H9 (cell line): ENCODE measurements at regions not wholly inside any gene's neighbourhood (a gene's known extent, or its start where the extent isn't known, plus 50 kb on each side); places are given as distances from the start of the nearest gene placed in this dataset.

Experiments used
- DNase-seq: peaks from one replicate; pipeline ENCODE4 v3.0.0-alpha.2; 2017
- H2AFZ ChIP-seq: one replicate; pipeline ENCODE4 v1.6.1; 2013; ENCODE audit warnings: mild to moderate bottlenecking, low read length, control low read depth, moderate library complexity
- H2AK5ac ChIP-seq: 2 replicates; pipeline ENCODE4 v1.6.1; 2013; ENCODE audit warnings: low read length, control low read depth, mixed read lengths; ENCODE audit not compliant: insufficient read length
- H2BK120ac ChIP-seq: one replicate; pipeline ENCODE4 v1.6.1; 2013; ENCODE audit warnings: low read depth, mild to moderate bottlenecking, low read length, control low read depth, inconsistent platforms; ENCODE audit not compliant: poor library complexity, severe bottlenecking
- H2BK12ac ChIP-seq: 2 replicates; pipeline ENCODE4 v1.6.1; 2013; ENCODE audit warnings: low read length, control low read depth, mixed read lengths, low read depth; ENCODE audit not compliant: insufficient read length
- H2BK15ac ChIP-seq: 2 replicates; pipeline ENCODE4 v1.6.1; 2013; ENCODE audit warnings: low read depth, low read length, control low read depth
- H2BK20ac ChIP-seq: one replicate; pipeline ENCODE4 v1.6.1; 2013; ENCODE audit warnings: low read depth, mild to moderate bottlenecking, low read length, control low read depth, inconsistent platforms; ENCODE audit not compliant: poor library complexity, severe bottlenecking
- H2BK5ac ChIP-seq: 2 replicates; pipeline ENCODE4 v1.6.1; 2013; ENCODE audit warnings: low read length, control low read depth, mixed read lengths; ENCODE audit not compliant: insufficient read length
- H3K14ac ChIP-seq: 2 replicates; pipeline ENCODE4 v1.6.1; 2013; ENCODE audit warnings: low read length, control low read depth; ENCODE audit not compliant: insufficient read depth
- H3K18ac ChIP-seq: 2 replicates; pipeline ENCODE4 v1.6.1; 2013; ENCODE audit warnings: low read depth, mild to moderate bottlenecking, mixed read lengths, low read length, control low read depth; ENCODE audit not compliant: insufficient read length
- H3K23ac ChIP-seq: 2 replicates; pipeline ENCODE4 v1.6.1; 2013; ENCODE audit warnings: low read length, control low read depth, mixed read lengths, low read depth; ENCODE audit not compliant: insufficient read length
- H3K23me2 ChIP-seq: 2 replicates; pipeline ENCODE4 v1.6.1; 2013; ENCODE audit warnings: low read depth, mild to moderate bottlenecking, mixed read lengths, low read length, control low read depth; ENCODE audit not compliant: insufficient read length, poor library complexity, severe bottlenecking
- H3K27ac ChIP-seq: 2 replicates; pipeline ENCODE4 v1.5.1; 2013; ENCODE audit warnings: low read length, control low read depth, mixed read lengths, low read depth; ENCODE audit not compliant: insufficient read length
- H3K27me3 ChIP-seq: 2 replicates; pipeline ENCODE4 v1.6.1; 2013; ENCODE audit warnings: low read length, control low read depth, inconsistent platforms; ENCODE audit not compliant: insufficient read depth
- H3K4ac ChIP-seq: 2 replicates; pipeline ENCODE4 v1.6.1; 2013; ENCODE audit warnings: low read depth, mild to moderate bottlenecking, control low read depth, inconsistent platforms, low read length, moderate library complexity
- H3K4me1 ChIP-seq: 2 replicates; pipeline ENCODE4 v1.6.1; 2013; ENCODE audit warnings: low read length, control low read depth, inconsistent platforms; ENCODE audit not compliant: insufficient read depth
- H3K4me2 ChIP-seq: 2 replicates; pipeline ENCODE4 v1.6.1; 2013; ENCODE audit warnings: low read length, control low read depth, mixed read lengths; ENCODE audit not compliant: insufficient read length, insufficient read depth
- H3K56ac ChIP-seq: 2 replicates; pipeline ENCODE4 v1.6.1; 2013; ENCODE audit warnings: low read depth, mild to moderate bottlenecking, mixed read lengths, low read length, control low read depth; ENCODE audit not compliant: insufficient read length
- H3K79me1 ChIP-seq: 2 replicates; pipeline ENCODE4 v1.6.1; 2013; ENCODE audit warnings: low read depth, mild to moderate bottlenecking, moderate library complexity, low read length, control low read depth, inconsistent platforms; ENCODE audit not compliant: insufficient read depth, poor library complexity, severe bottlenecking
- H3K79me2 ChIP-seq: 2 replicates; pipeline ENCODE4 v1.6.1; 2013; ENCODE audit warnings: low read length, control low read depth, inconsistent platforms; ENCODE audit not compliant: insufficient read depth
- H3K9ac ChIP-seq: 2 replicates; pipeline ENCODE4 v1.6.1; 2013; ENCODE audit warnings: low read length, control low read depth, mixed read lengths; ENCODE audit not compliant: insufficient read length; ENCODE audit errors: extremely low read depth
- H3K9me3 ChIP-seq: one replicate; pipeline ENCODE4 v1.6.1; 2013; ENCODE audit warnings: low read depth, low read length, inconsistent platforms; ENCODE audit not compliant: control insufficient read depth
- H3T11ph ChIP-seq: one replicate; pipeline ENCODE4 v1.6.1; 2013; ENCODE audit warnings: mild to moderate bottlenecking, low read length, control low read depth, inconsistent platforms
- H4K20me1 ChIP-seq: one replicate; pipeline ENCODE4 v1.6.1; 2013; ENCODE audit not compliant: control insufficient read depth, insufficient read length, insufficient read depth
- H4K5ac ChIP-seq: 2 replicates; pipeline ENCODE4 v1.6.1; 2013; ENCODE audit warnings: low read depth, mild to moderate bottlenecking, mixed read lengths, low read length, control low read depth; ENCODE audit not compliant: insufficient read length
- H4K8ac ChIP-seq: replicated peaks from 2 replicates; pipeline ENCODE4 v1.6.1; 2013; ENCODE audit warnings: low read length, control low read depth, mixed read lengths, low read depth; ENCODE audit not compliant: insufficient read length
- H4K91ac ChIP-seq: 2 replicates; pipeline ENCODE4 v1.6.1; 2013; ENCODE audit warnings: low read depth, mild to moderate bottlenecking, moderate library complexity, mixed read lengths, low read length, control low read depth; ENCODE audit not compliant: insufficient read length
- H3K27ac Mint-ChIP-seq, 3 experiments: 2 replicates in 2 of 3; 3 replicates in 1 of 3; pipeline ENCODE4 v1.8.0; 2020 to 2021; ENCODE audit warnings: mixed read lengths in 3 of 3, mild to moderate bottlenecking in 1 of 3, moderate library complexity in 1 of 3
- H3K27me3 Mint-ChIP-seq: 2 replicates; pipeline ENCODE4 v1.8.0; 2021; ENCODE audit warnings: low read depth, mild to moderate bottlenecking, moderate library complexity, mixed read lengths
- H3K36me3 Mint-ChIP-seq, 3 experiments: 2 replicates in 2 of 3; 3 replicates in 1 of 3; pipeline ENCODE4 v1.8.0; 2020 to 2021; ENCODE audit warnings: low read depth in 3 of 3, mixed read lengths in 3 of 3; ENCODE audit not compliant: insufficient read depth in 1 of 3
- H3K4me1 Mint-ChIP-seq, 2 experiments: 2 replicates each; pipeline ENCODE4 v1.8.0; 2020; ENCODE audit warnings: mixed read lengths in 2 of 2
- H3K4me3 Mint-ChIP-seq, 2 experiments: 2 replicates in 1 of 2; 3 replicates in 1 of 2; pipeline ENCODE4 v1.8.0; 2020 to 2021; ENCODE audit warnings: mild to moderate bottlenecking in 2 of 2, mixed read lengths in 2 of 2, moderate library complexity in 1 of 2
- H3K9me3 Mint-ChIP-seq, 2 experiments: 2 replicates in 1 of 2; 3 replicates in 1 of 2; pipeline ENCODE4 v1.8.0; 2020; ENCODE audit warnings: mild to moderate bottlenecking in 2 of 2, mixed read lengths in 2 of 2, moderate library complexity in 1 of 2
- WGBS: extraction: QIAGEN DNeasy Blood & Tissue Kit; methylation state at CpG from one replicate; pipeline ENCODE4 v1.1.7; 2013; ENCODE audit warnings: missing lambda C conversion rate, low lambda C conversion rate, mixed read lengths; ENCODE audit not compliant: insufficient read length; ENCODE audit errors: extremely low coverage; 5-methylcytosine and 5-hydroxymethylcytosine counted together
- TF ChIP-seq, protein P1 (sequence below): fragments of 200-600 bp; sonication (generic); conservative IDR thresholded peaks from 3 replicates; pipeline ENCODE4 v1.8.0; 2021; ENCODE audit warnings: antibody characterized with exemption, mild to moderate bottlenecking

DNA sequence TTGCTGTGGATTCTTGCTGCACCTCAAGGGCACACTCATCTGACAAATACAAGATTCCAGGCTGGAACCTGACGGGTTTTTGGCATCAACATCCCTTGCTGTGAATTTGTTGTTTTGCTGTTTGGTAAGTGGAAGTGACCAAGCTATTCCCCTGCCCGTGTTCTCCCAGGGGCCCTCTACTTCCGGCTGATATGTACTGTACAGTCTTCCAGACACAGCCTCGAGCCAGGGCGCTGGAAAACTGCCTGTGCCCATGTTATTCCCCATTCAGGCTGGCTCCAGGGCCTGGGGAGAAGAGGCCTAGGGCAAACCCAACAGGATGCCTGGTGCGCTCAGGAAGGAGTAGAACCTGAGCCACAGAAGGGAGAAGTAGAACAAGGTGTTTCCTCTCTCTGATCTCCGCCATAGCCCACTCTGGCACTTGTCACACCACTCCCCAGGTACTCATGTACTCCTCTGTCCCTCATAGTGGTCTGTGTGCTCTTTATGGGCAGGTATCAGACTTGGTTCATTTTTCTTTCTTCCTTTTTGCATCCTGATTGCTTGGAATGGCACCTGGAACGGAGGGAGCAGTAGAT lies 67.8 kb upstream of the LTA4H start:
- Histone ChIP-seq H3K79me2 (no peaks in the 10 kb centered on the region), H4K8ac (no peak overlapping the region), H2BK120ac (no peak overlapping the region), H3K18ac (no peak overlapping the region), H4K20me1 (no peaks in the 10 kb centered on the region), H4K91ac (no peak overlapping the region), H3K27me3 (no peaks in the 10 kb centered on the region; the same call in 1 of the 2 replicates), H3K79me1 (no peaks in the 10 kb centered on the region), H2BK5ac (no peak overlapping the region), H3T11ph (no peak overlapping the region), H3K14ac (no peak overlapping the region), H3K23me2 (no peaks in the 10 kb centered on the region), H3K56ac (no peak overlapping the region), H4K5ac (no peak overlapping the region), H3K27ac (no peak overlapping the region), H3K9me3 (no peaks in the 10 kb centered on the region), H3K4ac (no peak overlapping the region), H2AFZ (no peak overlapping the region), H2BK12ac (no peak overlapping the region), H3K4me2 (no peak overlapping the region), H2AK5ac (no peak overlapping the region), H3K9ac (no peak overlapping the region), H2BK20ac (no peak overlapping the region), H3K4me1 (no peaks in the 10 kb centered on the region; the same call in 1 of the 2 replicates), H3K23ac (no peak overlapping the region), H2BK15ac (no peak overlapping the region)
- WGBS: no CpG with 5 or more reads among the region's 8 CpGs
- Mint-ChIP-seq H3K36me3 (0 out of 7 replicates have a peak, but pooled peaks cover 0 to 2% (median 0%) of the 10 kb centered on the region in 3 experiments), H3K4me3 (no peak overlapping the region), H3K27me3 (peaks cover 2% of the 10 kb centered on the region), H3K27ac (no peak overlapping the region), H3K9me3 (no peaks in the 10 kb centered on the region), H3K4me1 (peaks cover 10 to 11% of the 10 kb centered on the region in 2 experiments)
- TF ChIP-seq, protein P1, sequence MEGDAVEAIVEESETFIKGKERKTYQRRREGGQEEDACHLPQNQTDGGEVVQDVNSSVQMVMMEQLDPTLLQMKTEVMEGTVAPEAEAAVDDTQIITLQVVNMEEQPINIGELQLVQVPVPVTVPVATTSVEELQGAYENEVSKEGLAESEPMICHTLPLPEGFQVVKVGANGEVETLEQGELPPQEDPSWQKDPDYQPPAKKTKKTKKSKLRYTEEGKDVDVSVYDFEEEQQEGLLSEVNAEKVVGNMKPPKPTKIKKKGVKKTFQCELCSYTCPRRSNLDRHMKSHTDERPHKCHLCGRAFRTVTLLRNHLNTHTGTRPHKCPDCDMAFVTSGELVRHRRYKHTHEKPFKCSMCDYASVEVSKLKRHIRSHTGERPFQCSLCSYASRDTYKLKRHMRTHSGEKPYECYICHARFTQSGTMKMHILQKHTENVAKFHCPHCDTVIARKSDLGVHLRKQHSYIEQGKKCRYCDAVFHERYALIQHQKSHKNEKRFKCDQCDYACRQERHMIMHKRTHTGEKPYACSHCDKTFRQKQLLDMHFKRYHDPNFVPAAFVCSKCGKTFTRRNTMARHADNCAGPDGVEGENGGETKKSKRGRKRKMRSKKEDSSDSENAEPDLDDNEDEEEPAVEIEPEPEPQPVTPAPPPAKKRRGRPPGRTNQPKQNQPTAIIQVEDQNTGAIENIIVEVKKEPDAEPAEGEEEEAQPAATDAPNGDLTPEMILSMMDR: no peak
- DNase-seq: no peak
